M059J (cell line): ENCODE measurements at regions not wholly inside any gene's neighbourhood (a gene's known extent, or its start where the extent isn't known, plus 50 kb on each side); places are given as distances from the start of the nearest gene placed in this dataset.
"Not testable (repeated sequence)": the region's sequence is repeated elsewhere in the genome, so short reads cannot be mapped to it uniquely, and the experiment has no call there.

Source experiments
- DNase-seq: peaks from one replicate; pipeline ENCODE4 v3.0.0-alpha.2; 2012; ENCODE audit warnings: low read depth

DNA sequence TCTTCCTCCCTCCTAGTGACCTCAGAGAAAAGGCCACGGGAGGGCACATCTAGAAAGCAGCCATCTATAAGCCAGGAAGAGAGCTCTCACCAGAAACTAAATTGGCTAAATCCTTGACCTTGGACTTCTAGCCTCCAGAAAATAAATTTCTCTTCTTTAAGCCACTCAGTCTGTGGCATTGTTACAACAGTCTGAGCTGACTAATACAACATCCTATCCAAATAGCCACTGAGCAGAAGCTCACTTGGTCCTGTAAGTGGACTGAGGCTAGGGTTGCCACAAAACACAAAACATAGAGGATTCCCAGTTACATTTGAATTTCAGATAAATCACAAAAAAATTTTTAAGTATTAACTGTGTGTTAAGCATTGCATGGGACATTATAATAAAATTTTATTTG is 383.4 kb downstream of the MLLT3 start:
- DNase-seq: no peak

DNA sequence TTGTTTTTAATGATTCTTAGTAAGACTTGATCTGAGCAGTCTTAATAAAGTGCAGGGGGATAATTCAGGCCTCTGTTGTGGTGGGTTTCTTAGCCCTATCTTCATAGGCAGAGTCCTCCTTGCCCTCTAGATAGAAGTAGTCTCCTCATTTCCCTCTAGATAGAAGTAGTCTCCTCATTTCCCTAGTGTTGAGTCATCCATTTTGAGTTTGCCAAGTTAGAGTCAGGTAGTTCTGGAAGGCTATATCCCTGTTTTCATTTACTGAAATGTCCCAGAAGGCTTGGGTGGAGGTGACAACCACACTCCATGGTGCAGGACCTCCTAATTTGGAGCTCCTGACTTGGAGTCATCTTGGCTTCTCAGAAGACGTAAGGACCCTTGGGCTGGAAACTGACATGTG is 384.6 kb downstream of the MLLT3 start:
- DNase-seq: no peak

DNA sequence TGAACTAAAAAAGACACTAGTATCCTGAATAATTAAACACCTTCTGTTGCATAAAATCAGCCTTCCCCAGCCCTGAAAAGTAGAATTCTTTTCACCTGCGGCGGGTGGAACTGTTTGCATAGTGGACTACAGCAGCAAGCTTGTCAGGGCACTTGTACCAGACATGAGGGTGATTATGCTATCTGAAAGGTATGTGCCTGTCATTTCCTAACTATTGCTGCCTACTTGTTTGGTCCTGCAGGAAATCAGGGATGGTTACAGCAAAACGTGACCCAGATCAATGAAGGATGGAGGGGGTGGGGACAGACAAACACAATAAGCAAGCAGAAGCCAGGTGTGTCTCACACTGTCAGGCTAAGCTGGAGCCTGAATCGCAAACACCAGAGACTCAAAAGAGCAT is 385.6 kb downstream of the MLLT3 start:
- DNase-seq: no peak

DNA sequence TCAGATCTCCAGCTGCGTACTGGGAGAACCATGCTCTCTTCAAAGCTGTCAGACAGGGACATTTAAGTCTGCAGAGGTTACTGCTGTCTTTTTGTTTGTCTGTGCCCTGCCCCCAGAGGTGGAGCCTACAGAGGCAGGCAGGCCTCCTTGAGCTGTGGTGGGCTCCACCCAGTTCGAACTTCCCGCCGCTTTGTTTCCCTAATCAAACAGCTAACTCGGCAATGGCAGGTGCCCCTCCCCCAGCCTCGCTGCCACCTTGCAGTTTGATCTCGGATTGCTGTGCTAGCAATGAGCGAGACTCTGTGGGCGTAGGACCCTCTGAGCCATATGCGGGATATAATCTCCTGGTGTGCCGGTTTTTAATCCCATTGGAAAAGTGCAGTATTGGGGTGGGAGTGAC is 387.1 kb downstream of the MLLT3 start:
- DNase-seq: not testable (repeated sequence)

DNA sequence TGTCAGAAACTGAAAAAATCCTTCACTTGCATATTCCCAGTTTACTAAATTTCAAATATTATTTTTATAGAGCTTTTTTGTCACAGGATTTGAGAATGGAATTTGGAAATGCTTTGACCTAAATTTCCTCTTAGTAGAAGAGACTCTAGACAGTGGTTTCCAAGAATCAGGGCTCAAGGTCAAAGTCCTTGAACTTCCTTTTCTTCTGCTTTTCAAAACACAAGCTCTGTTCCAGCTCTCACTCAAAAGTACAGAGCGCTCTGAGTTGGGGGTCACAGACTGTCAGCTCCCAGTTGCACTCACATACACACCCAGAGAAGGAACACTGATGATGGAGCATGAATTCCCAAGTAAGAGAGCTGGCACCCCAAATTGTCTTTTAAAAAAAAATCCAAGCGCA is 394.2 kb downstream of the MLLT3 start:
- no peak for DNase-seq

DNA sequence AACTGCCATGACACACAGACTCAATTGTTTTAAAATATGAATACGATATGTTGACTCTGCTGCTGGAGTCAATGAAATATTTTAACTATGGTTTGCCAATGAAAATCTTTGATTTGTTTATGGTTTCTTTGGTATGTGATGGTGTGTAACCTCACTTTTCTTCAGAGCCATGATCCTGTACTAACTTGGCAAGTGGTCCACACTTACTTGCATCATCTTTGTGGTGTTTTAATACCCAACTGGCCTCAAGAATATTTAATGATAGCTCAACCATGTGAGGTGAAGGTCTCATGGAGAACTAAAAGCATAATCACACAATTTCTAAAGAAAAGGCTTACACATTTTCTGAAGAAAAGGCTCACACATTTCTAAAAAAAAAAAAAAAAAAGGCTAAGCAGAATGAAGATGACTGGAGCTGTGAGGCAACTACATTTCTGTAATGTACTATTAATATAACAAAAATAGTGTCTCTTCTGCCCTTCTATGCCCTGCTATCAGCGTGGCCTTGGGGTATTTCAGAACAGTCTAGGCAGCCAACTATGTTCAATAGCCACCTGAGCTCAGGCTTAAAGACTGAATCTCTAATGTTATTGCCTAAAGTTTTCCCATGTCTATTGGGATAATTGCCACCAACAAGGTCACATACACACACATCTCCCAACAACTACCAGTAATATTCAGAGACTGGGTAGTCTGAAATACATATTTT is 395.0 kb downstream of the MLLT3 start:
- DNase-seq: no peak

DNA sequence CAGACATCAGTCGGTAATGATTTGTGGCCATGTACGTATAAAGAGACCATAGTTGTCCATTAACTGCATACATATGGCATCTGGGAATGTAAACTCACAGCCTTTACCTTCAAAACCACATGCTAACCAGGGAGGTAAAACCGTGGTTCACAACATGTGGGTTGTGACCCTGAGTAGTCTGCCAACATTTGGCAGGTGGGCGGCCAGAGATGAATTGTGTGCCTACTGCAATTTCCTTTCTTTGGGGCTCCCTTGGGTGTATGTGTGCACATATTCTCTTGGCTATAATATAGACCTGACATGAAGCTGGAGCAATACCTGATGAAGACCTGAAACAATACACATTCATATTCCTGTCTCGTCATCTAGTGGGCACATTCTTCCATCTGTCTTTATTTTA is 396.0 kb downstream of the MLLT3 start:
- DNase-seq: no peak

DNA sequence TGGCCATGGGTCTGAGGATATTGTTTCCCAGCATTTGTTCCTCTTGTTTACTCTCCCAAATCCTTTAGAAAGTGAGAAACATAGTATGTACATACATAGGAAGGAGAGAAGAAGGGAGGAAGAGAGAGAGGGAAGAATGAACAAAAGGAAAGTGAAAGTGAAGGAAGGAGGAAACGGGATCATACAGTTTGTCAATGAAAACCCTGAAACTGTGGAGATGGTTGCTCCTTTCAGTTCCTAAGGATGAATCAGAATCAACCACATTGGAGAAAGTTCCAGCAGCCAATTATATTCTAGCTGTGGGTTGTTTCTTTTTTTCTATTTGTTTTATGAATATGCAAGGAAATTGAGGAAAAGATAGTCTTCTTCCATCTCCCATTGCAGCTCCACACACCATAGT is 396.5 kb downstream of the MLLT3 start:
- DNase-seq: peak; percentile 26

DNA sequence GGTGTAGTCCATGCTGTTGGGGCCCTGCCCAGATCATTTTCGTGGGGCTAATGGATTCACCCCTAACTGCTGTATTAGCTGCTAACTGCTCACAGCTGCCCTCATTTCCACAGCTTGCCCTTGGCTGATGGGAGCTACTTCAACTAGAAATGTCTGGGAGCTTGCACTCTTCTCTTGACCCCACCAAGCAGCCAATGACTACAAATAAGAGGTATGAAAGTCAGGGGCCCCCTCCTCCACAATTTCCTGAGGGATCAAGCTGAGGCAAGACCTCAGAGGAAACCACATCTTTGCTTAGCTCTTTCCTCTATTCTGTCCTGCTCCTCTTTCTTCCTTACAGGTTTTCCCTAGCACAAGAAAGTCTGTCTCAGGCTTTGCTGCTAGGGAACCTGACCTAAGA is 397.5 kb downstream of the MLLT3 start:
- DNase-seq: no peak

DNA sequence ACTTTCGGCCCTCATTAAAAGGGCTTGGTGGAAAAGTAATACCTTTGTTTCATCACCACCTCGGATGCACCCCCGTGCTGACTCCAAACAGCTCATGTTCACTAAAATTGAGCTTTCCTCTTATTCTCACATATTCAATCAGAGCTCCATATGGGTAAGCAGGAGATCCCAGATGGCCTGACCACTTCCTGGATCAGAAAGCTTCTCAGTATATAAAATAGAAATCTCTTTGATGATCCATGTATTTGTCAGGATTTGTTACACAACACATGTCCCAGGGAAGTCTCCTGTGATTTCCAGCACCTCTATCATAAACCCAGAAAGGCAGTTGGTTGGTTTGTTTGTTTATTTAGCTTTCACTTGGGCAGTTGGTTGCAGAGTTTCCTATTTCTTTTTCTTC is 402.0 kb downstream of the MLLT3 start:
- DNase-seq: no peak

DNA sequence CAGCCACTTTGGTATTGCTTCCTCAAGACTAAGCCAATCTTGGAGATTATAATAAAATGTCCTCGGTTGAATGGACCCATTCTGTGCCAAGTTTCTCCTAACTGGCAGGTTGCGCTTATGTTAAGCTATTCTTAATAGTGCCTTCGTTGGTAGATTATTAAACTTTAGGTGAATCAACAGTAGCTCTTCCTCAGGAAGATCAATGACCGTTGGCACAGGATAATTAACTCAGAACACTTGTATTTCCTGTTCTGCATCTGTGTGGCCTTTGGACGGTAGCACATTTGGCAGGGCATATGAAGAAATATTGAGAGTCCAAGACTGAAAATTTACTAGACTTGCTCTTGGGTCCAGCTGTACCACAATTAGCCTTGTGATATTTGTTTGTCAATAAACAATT is 402.9 kb downstream of the MLLT3 start:
- DNase-seq: no peak

DNA sequence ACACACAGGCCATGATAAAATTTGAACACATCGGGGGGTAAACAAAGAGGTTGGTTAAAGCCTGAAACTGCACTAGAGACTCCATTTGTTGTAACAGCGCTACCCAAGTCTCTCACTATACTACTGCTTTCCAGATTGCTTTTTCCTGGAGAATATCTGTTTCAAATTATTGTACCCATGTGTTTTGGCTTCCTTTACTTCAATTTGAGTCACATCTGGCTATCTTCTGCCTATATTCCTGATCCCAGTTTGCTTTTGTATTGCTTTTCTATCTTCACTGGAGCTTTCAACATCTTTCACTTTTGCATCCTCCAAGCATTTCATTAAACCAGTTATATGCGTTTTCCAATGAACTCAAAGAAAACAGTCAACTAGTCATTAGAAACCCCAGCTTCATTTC is 404.7 kb downstream of the MLLT3 start:
- no peak for DNase-seq

DNA sequence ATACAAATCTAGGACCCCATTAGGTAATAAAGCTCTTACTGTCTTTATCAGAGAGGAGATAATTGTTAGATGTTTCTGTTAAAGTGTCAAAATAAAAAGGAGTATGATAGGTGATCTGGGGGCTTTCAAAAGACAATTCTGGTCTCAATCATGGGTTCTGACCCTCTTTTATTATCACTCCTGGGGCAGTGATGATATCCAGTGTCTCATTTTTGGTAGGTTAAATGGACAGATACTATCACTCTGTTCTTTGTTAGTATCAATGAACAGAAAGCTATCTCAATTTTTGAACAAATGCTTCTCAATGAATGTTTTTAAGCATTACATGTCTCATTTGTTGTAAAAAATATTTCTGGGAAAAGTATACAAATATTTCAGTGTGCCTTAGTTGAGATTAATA is 405.9 kb downstream of the MLLT3 start:
- no peak for DNase-seq

DNA sequence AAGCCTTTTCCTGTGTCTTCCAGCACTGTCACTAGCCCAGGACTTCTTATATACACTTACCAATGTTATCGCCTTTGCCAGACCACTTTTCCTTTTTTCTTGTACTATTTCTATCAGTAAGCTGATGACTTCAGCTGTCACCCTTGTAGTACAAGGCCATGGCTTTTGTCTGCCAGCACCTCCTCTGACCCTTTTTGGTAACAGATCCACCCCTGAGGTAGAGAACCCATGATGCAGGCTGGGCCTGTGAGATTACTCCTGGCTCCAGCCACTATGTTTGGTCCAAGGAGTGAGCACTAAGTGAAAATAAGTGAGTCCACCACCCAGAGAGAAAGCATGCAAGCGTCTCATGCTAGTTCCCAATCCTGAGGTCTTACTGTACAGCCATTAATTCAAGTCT is 406.7 kb downstream of the MLLT3 start:
- no peak for DNase-seq

DNA sequence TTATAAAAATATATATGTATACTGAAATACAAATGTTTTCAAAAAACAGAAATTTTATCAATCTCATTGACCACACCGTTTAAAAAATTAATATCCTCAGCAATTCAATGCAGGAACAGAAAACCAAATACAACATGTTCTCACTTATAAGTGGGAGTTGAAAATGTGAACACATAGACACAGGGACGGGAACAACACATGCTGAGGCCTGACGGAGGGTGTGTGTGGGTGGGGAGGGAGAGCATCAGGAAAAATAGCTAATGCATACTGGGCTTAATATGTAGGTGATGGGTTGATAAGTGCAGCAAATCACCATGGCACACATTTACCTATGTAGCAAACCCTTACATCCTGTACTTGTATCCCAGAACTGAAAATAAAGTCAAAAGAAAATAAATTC is 409.5 kb downstream of the MLLT3 start:
- DNase-seq: no peak

DNA sequence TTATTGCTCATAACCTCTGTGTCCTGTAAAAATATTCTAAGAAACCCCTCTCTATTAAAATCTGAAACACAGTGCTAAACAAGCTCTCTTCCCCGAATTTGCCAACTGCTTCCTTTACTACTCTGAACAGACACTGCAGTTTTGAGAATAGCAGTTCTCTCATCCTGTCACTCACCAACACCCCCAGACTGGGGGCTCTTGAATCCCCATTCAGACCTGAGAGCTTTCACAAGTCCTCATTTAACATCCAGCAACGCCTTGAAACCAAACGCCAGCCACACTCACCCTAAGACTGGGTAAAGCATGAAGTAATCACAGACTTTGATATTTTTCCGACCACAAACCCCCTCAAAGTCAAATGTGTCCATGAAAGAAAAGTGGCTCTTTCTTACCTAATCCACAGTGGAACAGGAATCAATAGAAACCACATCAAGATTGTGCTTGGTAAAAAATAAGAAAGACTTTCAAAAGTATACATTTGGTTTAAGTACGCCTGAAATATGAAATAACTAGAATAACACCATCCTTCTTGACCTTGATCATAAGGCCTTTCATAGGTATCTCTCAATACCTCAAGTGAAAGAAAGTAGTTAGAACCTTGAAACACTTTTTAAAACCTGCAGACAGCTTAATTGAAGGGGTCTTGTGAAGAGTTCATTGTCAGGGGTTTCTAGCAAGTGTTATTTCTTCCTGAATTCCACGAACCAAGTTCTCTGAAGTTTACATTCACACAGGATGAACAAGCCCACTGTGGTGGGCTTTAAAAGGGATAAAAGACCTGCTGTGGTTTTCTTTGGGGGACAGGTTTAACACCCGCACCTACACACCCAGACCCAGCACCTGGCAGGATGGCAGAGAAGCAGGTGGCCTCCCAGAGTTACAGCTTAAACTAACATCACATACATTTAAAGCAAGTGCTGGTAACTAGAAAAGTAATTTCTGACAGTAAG is 412.6 kb downstream of the MLLT3 start:
- no peak for DNase-seq

DNA sequence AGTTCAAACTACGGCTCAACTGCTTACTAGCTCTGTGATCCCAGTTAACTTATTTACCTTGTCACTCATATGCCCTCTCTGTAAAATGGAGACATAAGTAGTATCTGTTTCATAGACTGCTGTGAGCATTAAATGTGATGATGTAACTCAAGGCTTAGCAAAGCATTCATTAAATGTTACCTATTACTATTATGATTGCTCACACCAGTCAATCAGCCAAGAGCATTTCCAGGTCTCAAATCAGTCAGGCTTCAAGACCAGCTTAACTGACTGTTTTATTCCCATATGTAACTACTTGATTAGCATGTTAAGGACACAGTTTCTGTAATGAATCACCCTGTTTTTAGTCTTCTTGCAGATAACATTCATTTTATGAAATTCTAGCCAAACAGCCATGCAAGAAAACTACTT is 413.3 kb downstream of the MLLT3 start:
- no peak for DNase-seq

DNA sequence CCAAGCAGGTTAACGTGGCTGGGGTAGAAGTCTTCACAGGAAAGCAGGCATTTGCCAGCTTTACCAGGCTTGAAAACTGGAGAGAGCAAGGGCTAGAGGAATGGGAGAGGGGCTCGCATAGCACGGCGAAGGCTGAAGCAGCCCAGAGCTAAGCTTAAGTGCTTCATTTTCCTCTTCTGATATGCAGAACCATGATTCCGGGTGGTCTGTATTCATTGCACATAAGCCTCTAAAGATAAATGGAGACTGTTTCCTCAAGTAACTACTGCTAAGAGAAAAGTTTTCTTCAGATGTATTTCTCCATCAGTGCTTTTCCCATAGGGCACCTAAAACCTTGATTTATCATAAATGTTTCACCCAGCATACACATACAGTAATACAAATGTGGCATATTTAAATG is 414.1 kb downstream of the MLLT3 start:
- DNase-seq: no peak

DNA sequence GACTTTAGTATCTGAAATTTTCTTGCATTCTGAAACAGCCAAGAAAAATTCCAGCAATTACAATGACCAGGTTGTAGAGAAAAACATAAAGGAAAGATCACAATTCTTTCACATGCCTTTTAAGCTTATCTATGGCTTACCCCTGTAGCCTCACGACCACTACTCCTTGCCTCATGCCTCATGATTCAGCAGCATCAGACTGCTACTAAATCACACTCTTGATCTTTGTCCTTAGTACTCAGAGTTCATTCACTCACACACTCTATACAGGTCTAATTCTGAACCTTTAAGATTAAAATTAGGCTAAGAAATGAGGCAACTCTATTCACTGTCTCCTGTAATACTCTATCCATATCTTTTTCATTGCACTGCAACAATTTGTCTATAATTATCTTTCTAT is 415.1 kb downstream of the MLLT3 start:
- DNase-seq: no peak

DNA sequence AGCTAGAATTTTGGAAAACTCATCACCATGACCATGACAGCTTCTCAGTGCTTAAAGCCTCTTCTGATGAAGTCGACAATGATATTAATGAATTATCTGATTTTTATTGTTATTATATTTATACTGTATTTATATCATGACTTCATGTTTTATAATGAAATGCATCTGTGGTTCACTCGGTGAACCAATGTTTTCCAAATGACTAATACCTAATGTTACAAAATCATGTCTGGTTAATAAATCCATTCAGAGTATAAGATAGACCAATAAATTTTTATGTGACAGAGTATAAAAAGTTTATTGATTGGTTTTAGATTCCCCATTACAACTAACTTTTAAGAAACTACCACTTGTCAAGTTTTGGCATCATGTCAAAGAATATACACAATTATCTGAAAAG is 416.5 kb downstream of the MLLT3 start:
- DNase-seq: no peak

DNA sequence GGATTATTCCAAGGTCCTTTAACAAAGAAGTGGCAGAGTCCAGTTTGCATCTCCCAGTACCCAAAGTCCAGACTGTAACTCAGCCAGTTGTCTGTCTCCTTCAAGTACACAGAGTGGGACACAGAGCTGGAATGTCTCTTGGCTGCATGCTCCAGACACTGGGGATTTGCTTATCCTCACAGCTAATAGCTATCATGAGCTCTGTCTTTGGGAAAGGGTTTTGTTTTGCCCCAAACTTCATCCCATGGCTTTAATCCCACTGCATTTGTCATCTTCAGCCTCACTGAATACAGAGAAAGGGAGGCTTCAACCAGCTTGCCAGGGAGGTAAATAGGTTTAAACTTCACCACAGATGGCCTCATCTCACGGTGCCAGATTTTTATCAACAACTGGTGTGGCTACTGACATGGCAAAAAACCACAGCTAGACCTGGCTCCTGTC is 412.2 kb upstream of the SLC24A2 start:
- DNase-seq: no peak

DNA sequence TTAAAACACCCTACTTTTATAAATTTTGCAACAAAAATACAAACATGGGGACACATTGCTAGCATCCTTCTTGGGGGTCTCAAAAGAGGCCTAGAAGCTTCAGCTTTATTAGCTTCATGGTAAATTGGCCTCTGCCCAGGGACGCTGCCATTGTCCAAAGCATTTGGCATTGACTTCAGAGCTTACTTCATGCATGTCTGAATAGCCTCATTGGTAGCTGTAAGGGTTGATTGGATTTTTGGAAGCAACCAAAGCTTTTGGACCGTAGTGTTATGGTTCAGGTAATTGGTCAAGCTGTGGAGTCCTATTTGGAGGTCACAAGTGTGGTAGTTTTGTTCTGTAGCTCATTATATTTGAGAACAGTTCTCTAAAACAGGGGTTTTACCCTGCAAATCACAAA is 411.7 kb upstream of the SLC24A2 start:
- DNase-seq: no peak

DNA sequence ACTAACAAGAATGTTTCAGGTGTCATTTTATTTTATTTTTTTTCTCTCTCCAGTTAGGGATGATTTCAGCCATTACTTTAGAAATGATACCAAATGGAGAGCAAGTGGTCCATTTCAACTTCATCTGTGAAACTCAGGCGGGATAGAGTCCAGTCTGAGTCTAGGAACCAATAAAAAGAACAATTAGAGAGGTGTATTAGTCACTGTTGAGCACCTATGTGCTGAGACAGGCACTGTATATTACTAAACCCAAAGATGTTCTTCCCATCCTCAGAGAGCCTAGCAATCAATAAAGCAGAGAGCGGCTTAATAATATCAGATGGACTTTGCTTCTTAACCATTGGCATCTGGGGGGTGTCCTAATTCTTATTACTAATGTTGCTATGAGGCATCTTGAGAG is 410.3 kb upstream of the SLC24A2 start:
- DNase-seq: no peak
